GM04503 (cell line): ENCODE measurements at regions not wholly inside any gene's neighbourhood (a gene's known extent, or its start where the extent isn't known, plus 50 kb on each side); places are given as distances from the start of the nearest gene placed in this dataset.

ENCODE experiments used
- DNase-seq: peaks from one replicate; pipeline ENCODE4 v3.0.0-alpha.2; 2012; ENCODE audit warnings: low read depth

DNA sequence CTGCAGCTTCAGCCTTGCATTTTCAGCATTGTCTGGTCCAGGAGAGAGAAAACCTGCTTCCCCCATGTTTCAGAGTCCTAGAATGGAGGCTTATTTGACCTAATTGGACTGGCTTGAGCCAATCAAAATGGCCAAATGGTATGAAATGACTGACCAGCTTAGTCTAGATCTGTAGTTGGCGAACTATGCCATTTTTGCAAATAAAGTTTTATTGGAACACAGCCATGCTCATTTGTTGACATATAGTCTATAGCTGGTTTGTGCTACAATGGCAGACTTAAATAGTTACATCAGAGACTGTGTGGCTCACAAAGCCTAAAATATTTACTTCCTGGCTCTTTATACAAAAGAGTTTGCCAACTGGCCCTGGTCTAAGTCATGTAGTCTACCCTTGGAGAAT is 180.8 kb downstream of the HS3ST3B1 start:
- DNase-seq: no peak

DNA sequence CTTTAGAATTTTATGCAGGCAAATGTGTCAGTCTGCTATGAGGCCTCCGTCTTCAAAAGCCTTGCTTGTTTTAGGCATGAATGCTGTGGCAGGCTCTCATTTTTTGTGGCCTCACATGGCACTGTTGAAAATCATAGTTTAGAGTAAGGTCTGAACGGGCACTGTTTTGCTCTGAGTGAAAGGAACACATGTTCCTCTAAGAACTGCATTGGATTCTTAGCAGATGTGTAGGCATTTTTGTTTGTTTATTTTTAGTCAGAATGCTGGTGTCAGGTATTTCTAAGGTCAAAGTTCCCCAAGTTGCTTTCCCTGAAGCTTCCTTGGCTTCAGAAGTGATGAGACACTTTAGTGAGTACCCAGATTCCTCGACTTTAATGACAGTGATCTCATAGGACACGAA is 173.7 kb downstream of the HS3ST3B1 start:
- DNase-seq: no peak

DNA sequence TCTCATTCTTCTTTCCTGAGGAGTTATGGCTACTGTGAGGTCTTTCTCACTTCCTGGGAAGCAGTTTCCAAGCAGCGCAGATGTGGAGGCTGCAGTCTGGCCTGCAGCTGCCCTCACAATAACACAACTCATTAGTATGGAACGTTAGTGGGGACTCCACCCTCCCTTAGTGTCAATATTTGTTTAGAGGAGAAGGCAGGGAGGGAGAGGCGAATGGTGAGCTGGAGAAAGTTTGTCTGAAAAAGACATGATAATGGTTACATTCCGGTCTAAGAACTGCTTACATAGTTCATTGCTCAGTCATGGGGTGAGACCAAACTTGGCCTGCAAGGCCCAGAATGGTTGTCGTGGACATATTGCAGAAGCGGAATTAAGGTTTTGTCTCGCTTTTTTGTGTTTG is 170.2 kb downstream of the HS3ST3B1 start:
- DNase-seq: peak; percentile 60

GRCh38 chr17:14470417-14470816 is 169.5 kb downstream of the HS3ST3B1 start:
- DNase-seq: no peak

DNA sequence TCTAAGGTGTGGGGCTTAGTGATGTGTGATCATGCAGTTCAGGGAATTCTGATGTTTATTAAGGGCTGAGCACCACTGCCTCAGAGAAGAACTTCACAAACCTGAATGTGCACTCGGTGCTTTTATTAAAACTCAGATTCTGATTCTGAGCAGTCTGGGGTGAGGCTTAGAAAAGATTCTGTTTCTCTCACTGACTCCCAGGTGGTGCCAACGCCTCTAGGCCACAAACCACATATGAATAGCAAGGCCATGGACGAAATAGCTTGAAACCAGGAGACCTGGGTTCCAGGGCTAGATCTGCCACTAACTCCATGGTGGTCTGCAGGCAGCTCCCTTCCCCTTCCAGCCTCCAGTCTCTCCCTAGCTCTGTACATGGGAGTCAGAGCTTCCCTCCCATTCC is 169.1 kb downstream of the HS3ST3B1 start:
- DNase-seq: no peak

DNA sequence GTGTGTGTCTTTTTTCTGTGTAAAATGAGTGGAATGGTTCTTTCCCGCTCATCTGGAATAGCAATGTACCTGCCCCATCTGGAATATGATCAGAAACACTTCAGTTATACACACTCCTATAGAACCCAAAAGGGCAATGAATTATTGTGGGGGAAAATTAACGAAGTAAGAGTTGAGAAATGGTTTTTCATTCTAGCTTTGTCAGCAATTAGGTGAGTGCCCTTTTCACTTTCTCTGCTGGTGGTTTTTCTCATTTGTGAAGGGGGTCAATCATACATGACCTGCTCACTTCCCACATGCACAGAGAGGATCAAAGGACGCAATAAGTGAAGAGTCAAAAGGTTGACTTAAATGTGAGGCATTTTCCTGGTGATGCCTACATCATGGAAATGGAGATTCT is 168.0 kb downstream of the HS3ST3B1 start:
- DNase-seq: no peak

DNA sequence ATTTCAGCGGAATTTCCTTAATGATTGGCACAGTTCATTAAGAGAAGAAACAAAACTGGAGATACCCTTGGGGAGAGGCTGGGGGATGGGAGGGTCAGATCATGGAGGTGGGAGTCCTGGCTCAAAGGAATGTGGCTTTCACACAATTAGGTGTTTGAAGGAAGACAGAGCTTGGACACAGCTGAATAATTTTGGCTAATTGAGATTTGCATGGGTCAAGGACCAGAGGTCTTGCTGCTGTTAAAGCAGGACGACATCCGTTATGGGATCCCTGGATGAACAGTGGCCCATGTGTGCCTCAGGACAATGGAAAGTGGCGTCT is 160.3 kb downstream of the HS3ST3B1 start:
- DNase-seq: no peak

GRCh38 chr17:14460516-14461226 is 159.8 kb downstream of the HS3ST3B1 start:
- no peak for DNase-seq

- DNase-seq: no peak
Observed at GRCh38 chr17:14459955-14460354, 159.1 kb downstream of the HS3ST3B1 start.

DNA sequence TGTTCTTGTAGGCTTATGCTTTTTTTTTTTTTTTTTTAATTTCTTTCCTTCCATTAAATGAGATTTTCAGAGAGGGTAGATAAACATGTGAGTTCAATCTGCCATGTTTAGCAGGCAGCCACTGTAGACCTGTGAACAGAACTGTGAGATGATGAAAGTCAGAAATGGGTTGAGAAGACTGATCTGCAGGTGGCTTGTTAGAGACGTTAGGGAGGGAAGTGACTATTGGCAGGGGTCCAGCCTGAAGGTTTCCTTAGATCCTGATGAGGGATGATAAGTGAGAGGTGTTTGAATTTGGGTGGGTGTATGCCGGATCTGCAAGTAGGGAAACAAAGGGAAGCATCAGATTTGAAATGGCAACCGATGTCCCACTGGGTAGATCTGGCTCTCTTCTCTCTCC is 157.8 kb downstream of the HS3ST3B1 start:
- no peak for DNase-seq

DNA sequence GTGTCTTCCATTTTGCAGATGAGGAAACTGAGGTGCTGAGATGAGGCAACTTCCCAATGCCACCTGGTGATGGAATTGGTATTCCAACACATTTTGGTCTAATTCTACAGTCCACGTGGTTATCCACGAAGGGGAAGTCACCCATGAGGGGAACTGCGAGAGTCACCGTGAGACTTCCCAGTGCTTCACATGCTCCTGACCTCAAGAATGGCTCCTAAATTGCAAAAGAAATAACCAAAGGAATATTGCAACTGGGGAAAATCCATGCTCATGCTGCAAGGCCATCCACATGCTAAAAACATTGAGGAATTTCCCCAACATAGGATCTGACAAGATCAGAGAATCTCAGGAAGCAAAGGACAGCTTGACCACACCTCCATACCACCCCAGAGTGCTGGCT is 153.9 kb downstream of the HS3ST3B1 start:
- no peak for DNase-seq

- DNase-seq: no peak
Observed at GRCh38 chr17:14452856-14453255, 152.0 kb downstream of the HS3ST3B1 start.

GRCh38 chr17:14451729-14452191 is 150.9 kb downstream of the HS3ST3B1 start:
- DNase-seq: no peak

GRCh38 chr17:14448818-14449217 is 147.9 kb downstream of the HS3ST3B1 start:
- DNase-seq: no peak

GRCh38 chr17:14446825-14447224 is 145.9 kb downstream of the HS3ST3B1 start:
- no peak for DNase-seq

GRCh38 chr17:14444915-14445314 is 144.0 kb downstream of the HS3ST3B1 start:
- no peak for DNase-seq

DNA sequence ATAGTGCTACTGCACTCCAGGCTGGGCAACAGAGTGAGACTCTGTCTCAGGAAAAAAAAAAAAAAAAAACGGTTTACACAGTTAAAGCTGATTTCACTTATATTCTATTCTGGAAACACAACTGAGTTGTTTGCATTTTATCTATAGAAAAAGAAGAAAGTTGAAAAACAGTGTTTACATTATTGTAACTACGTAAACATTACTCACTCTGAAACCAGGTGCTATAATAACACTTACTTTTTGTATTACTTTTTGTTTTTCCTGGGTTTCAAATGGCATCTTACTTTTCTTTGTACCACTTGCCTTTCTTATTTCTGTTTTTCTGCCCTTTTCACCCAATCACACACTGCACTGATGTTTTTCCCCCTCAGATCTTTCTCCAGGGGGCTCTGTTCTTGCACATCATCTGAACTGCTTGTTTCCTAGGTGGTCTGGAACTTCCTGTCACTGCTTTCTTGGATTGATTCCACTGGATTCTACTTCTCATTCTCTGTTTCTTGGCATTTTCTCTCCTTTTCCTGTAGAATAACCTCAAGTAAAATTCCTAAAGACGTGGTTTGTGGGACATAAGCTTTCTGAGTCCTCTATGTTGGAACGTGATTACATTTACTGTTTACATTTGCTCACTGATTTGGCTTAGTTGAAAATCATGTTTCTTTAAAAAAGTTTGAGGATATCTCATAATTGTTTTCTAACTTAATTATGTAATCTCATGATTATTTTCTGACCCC is 142.1 kb downstream of the HS3ST3B1 start:
- no peak for DNase-seq

GRCh38 chr17:14437176-14437575 is 136.3 kb downstream of the HS3ST3B1 start:
- no peak for DNase-seq

DNA sequence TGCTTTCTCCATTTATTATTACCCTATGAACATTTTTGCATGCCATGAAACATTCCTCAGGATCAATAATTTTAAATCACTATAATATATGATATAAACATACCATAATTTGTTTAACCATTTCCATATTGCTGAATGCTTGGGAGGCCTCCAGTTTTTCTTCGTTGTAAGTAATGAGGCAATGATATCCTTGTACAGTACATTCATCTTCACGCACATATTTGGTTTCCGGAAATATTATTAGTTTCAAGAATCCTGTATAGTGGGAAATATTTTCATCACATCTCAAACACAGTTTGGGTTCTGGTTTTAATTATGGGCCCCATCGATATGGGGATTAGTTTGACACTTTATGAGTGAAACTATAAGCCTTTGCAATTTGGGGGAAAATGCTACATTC is 135.4 kb downstream of the HS3ST3B1 start:
- DNase-seq: no peak

DNA sequence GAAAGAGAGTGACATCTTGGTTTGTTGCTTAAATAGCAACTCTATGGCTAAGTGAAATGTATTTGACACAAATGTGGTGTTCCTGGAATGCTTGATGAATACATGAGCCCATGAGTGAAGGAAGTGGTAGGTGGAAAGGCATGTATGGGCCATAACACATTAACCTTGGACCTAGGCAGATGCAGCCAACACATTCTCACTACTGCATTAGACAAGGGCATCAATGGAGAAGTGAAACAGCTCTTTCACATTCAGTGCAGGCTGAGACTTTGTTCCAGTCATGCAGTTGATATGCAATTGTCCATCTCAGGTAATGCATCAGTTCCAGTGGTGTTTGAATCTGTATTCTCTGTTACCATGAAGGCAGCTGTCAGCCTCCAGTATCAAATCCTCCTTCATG is 133.6 kb downstream of the HS3ST3B1 start:
- no peak for DNase-seq

DNA sequence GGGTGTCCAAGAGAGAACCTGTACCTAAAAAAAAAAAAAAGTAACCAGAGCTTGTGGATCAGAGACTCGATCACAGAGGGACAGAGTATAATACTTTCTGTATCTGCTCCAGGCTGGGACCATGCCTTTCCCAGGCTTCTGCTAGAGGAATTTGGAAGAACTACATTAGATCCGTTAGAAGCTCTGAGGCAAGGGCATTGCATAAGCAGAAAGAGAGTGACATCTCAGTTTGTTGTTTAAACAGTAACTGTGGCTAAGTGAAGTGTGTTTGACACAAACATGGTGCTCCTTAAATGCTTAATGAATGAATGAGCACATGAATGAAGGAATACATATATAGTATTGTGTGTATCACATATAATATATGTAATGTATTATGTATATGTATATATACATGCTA is 131.2 kb downstream of the HS3ST3B1 start:
- no peak for DNase-seq

GRCh38 chr17:14429084-14429483 is 128.2 kb downstream of the HS3ST3B1 start:
- no peak for DNase-seq

DNA sequence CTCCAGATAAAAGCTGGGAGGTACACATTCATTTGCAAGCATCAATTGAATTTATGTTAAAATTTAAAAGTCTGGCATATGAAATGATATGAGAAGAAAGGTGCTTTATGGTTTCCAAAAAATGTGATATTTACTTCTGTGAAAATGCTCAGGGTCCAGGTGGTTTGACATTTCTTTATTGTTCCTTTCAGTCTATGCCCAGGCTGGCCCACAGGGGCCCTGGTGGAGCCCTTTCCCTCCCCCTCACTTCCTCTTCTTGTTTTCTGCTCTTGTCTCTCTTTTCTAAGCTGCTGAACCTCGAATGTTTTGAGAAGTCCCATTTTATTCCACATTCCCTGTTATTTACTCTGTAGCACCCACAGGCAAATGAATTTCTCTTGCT is 127.8 kb downstream of the HS3ST3B1 start:
- DNase-seq: no peak
